A549 (cell line): ENCODE measurements at regions not wholly inside any gene's neighbourhood (a gene's known extent, or its start where the extent isn't known, plus 50 kb on each side); places are given as distances from the start of the nearest gene placed in this dataset.

Experiments used
- CEBPB ChIP-seq, 2 experiments: fragments of >200 bp in 1 of 2; sonication (Bioruptor Twin) in 1 of 2; formaldehyde crosslinking in 1 of 2; IDR thresholded peaks; 2 replicates each; pipeline ENCODE4 v1.6.1; 2012 to 2016
- EHF ChIP-seq: fragments of 250-450 bp; sonication (Bioruptor Pico); IDR thresholded peaks from 2 replicates; pipeline ENCODE4 v1.5.0; 2020; ENCODE audit warnings: mild to moderate bottlenecking
- FOSL2 ChIP-seq, 2 experiments: fragments of 450-650 bp in 1 of 2; fragments of >200 bp in 1 of 2; sonication (Bioruptor Twin) in 1 of 2; formaldehyde crosslinking; IDR thresholded peaks; 2 replicates each; pipeline versions ENCODE4 v1.5.0 to v1.6.1; 2016 to 2020; ENCODE audit warnings: mild to moderate bottlenecking in 1 of 2, moderate library complexity in 1 of 2
- JUNB ChIP-seq: fragments of >200 bp; sonication (Bioruptor Twin); formaldehyde crosslinking; IDR thresholded peaks from 2 replicates; pipeline ENCODE4 v1.6.1; 2016
- MAFK ChIP-seq: fragments of 450-650 bp; IDR thresholded peaks from 2 replicates; pipeline ENCODE4 v1.6.1; 2014; ENCODE audit not compliant: partially characterized antibody
- NR3C1 ChIP-seq: fragments of >200 bp; sonication (Bioruptor Twin); formaldehyde crosslinking; IDR thresholded peaks from 3 replicates; pipeline ENCODE4 v1.6.1; 2017
- PHF8 ChIP-seq: fragments of 200-600 bp; sonication (generic); IDR thresholded peaks from 2 replicates; pipeline ENCODE4 v1.6.1; 2016; ENCODE audit warnings: low read depth, mild to moderate bottlenecking, antibody characterized with exemption, moderate library complexity, borderline replicate concordance
- ZSCAN20 ChIP-seq: fragments of 250-450 bp; sonication (Bioruptor Pico); IDR thresholded peaks from 2 replicates; pipeline ENCODE4 v1.8.0; 2022; ENCODE audit warnings: mild to moderate bottlenecking, moderate library complexity
- TF ChIP-seq, protein P1 (sequence below): fragments of >200 bp; sonication (Bioruptor Twin); formaldehyde crosslinking; IDR thresholded peaks from 3 replicates; pipeline ENCODE4 v1.5.1; 2016
- TF ChIP-seq, protein P2 (sequence below): IDR thresholded peaks from 2 replicates; pipeline ENCODE4 v1.6.1; 2012

DNA sequence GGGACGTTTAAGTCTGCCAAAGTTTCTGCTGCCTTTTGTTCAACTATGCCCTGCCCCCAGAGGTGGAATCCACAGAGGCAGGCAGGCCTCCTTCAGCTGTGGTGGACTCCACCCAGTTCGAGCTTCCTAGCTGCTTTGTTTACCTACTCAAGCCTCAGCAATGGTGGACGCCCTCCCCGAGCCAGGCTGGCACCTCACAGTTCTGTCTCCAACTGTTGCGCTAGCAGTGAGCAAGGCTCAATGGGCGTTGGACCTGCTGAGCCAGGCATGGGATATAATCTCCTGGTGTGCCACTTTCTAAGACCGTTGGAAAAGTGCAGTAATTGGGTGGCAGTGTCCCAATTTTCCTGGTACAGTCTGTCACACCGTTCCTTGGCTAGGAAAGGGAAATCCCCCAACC, 444.7 kb downstream of the FLRT2 start:
- TF ChIP-seq NR3C1 (no peak), FOSL2 (IDR thresholded peaks at IDR 0.05) (no peak), FOSL2 (CRISPR knock-in tag; IDR thresholded peaks at IDR 0.05) (no peak), ZSCAN20 (CRISPR knock-in tag) (no peak), CEBPB (IDR thresholded peaks at IDR 0.05) (no peak), EHF (no peak), MAFK (no peak), JUNB (no peak), PHF8 (no peak)
- TF ChIP-seq, protein P1, sequence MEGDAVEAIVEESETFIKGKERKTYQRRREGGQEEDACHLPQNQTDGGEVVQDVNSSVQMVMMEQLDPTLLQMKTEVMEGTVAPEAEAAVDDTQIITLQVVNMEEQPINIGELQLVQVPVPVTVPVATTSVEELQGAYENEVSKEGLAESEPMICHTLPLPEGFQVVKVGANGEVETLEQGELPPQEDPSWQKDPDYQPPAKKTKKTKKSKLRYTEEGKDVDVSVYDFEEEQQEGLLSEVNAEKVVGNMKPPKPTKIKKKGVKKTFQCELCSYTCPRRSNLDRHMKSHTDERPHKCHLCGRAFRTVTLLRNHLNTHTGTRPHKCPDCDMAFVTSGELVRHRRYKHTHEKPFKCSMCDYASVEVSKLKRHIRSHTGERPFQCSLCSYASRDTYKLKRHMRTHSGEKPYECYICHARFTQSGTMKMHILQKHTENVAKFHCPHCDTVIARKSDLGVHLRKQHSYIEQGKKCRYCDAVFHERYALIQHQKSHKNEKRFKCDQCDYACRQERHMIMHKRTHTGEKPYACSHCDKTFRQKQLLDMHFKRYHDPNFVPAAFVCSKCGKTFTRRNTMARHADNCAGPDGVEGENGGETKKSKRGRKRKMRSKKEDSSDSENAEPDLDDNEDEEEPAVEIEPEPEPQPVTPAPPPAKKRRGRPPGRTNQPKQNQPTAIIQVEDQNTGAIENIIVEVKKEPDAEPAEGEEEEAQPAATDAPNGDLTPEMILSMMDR: no peak
- TF ChIP-seq, protein P2, sequence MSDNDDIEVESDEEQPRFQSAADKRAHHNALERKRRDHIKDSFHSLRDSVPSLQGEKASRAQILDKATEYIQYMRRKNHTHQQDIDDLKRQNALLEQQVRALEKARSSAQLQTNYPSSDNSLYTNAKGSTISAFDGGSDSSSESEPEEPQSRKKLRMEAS: no peak
